SJSA1 (cell line): ENCODE measurements at regions not wholly inside any gene's neighbourhood (a gene's known extent, or its start where the extent isn't known, plus 50 kb on each side); places are given as distances from the start of the nearest gene placed in this dataset.
A peak's percentile ranks its signal among the peaks of the same experiment; 100 is the strongest.

ENCODE experiments used
- DNase-seq, 2 experiments: peaks; one replicate each; pipeline ENCODE4 v3.0.0-alpha.2; 2015 to 2020; ENCODE audit warnings: low spot score in 2 of 2, low read depth in 1 of 2
- H3K27ac ChIP-seq: fragments of 250-450 bp; sonication (Bioruptor Pico); 2 replicates; pipeline ENCODE4 v1.5.1; 2020; ENCODE audit warnings: mild to moderate bottlenecking, moderate library complexity
- H3K27me3 ChIP-seq: fragments of 250-450 bp; sonication (Bioruptor Pico); replicated peaks from 2 replicates; pipeline ENCODE4 v1.5.1; 2020; ENCODE audit warnings: mild to moderate bottlenecking, moderate library complexity
- H3K36me3 ChIP-seq: fragments of 250-450 bp; sonication (Bioruptor Pico); 2 replicates; pipeline ENCODE4 v1.5.1; 2020; ENCODE audit warnings: mild to moderate bottlenecking
- H3K4me1 ChIP-seq: fragments of 250-450 bp; sonication (Bioruptor Pico); replicated peaks from 2 replicates; pipeline ENCODE4 v1.6.1; 2021; ENCODE audit warnings: mild to moderate bottlenecking
- H3K4me3 ChIP-seq: fragments of 250-450 bp; sonication (Bioruptor Pico); 2 replicates; pipeline ENCODE4 v1.5.1; 2020; ENCODE audit warnings: mild to moderate bottlenecking
- H3K9me3 ChIP-seq: fragments of 250-450 bp; sonication (Bioruptor Pico); replicated peaks from 2 replicates; pipeline ENCODE4 v1.5.1; 2020; ENCODE audit warnings: mild to moderate bottlenecking

DNA sequence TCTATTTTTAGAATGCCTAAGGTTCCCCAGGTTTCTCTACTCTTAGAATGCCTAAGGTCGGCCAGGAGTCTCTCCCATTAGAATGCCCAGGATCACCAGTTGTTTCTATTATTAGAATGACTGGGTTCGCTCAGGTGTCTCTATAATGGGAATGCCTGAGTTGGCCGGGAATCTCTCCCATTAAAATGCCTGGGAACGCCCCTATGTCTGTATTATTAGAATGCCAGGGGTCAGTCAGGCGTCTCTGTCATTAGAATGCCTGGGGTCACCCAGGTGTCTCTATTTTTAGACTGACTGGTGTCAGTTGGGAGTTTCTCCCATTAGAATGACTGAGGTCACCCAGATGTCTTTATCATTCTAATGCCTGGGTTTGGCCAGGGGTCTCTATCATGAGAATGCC, 2252.5 kb downstream of the TP53TG3F start:
- H3K36me3 ChIP-seq: no peaks in the 10 kb centered on the region
- no peaks in the 10 kb centered on the region for H3K27me3 ChIP-seq
- no peaks in the 10 kb centered on the region; the same call in 1 of the 2 replicates for H3K9me3 ChIP-seq
- no peak for DNase-seq
- no peaks in the 10 kb centered on the region for H3K4me1 ChIP-seq
- no peak overlapping the region for H3K27ac ChIP-seq
- H3K4me3 ChIP-seq: no peak overlapping the region

- peak in 1 of 2 experiments; percentile 5 for DNase-seq
- no peaks in the 10 kb centered on the region for H3K4me1 ChIP-seq
- H3K4me3 ChIP-seq: no peak overlapping the region
- no peaks in the 10 kb centered on the region for H3K27me3 ChIP-seq
- H3K9me3 ChIP-seq: no peaks in the 10 kb centered on the region; the same call in 1 of the 2 replicates
- no peaks in the 10 kb centered on the region for H3K36me3 ChIP-seq
- H3K27ac ChIP-seq: no peak overlapping the region
These were observed 2254.6 kb downstream of the TP53TG3F start for GRCh38 chr16:35713762-35714650.

DNA sequence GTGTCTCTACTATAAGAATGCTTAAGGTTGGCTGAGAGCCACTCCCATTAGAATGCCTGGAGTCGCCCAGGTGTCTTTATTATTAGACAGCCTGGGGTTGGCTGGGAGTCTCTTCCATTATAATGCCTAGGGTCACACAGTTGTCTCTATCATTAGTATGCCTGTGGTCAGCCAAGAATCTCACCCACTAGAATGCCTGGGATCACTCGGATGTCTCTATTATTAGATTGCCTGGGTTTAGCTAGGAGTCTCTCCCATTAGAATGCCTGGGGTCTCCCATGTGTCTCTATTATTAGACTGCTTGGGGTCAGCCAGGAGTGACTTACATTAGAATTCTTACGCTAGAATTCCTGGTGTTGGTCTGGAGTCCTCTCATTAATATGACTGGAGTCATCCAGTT, 2255.3 kb downstream of the TP53TG3F start:
- H3K4me1 ChIP-seq: no peaks in the 10 kb centered on the region
- no peaks in the 10 kb centered on the region for H3K27me3 ChIP-seq
- H3K4me3 ChIP-seq: no peak overlapping the region
- no peaks in the 10 kb centered on the region for H3K36me3 ChIP-seq
- no peaks in the 10 kb centered on the region for H3K9me3 ChIP-seq
- no peak overlapping the region for H3K27ac ChIP-seq
- DNase-seq: peak in 1 of 2 experiments; percentile 12

GRCh38 chr16:35724551-35724950, 2265.1 kb downstream of the TP53TG3F start:
- Histone ChIP-seq H3K36me3 (no peaks in the 10 kb centered on the region), H3K4me3 (no peak overlapping the region), H3K27ac (no peak overlapping the region), H3K9me3 (no peaks in the 10 kb centered on the region), H3K4me1 (no peaks in the 10 kb centered on the region), H3K27me3 (no peaks in the 10 kb centered on the region)
- no peak for DNase-seq

DNA sequence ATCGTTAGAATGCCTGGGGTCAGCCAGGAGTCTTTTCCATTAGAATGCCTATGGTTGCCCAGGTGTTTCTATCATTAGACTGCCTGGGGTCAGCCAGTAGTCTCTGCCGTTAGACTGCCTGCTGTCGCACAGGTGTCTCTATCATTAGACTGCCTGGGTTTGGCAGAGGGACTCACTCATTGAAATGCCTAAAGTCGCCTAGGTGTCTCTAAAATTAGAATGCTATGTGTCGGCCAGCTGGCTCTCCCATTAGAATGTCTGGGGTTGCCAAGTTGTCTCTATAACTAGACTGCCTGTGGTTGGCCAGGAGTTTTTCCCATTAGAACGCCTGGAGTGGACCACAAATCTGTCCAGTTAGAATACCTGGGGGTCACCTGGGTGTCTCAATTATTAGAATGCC, 2266.5 kb downstream of the TP53TG3F start:
- H3K27me3 ChIP-seq: no peaks in the 10 kb centered on the region
- H3K9me3 ChIP-seq: no peaks in the 10 kb centered on the region

DNA sequence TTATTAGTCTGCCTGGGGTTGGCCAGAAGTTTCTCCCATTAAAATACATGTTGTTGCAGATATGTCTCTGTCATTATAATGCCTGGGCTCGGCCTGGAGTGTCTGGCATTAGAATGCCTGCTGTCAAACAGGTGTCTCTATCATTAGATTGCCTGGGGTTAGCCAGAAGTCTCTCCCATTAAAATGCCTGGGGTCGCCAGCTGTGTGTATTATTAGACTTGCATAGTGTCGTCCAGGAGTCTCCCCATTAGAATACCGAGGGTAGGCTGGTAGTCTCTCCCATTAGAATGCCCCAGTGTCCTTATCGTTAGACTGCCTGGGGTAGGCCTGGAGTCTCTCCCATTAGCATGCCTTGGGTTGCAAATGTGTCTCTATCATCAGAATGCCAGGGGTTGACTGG, 2270.8 kb downstream of the TP53TG3F start:
- Histone ChIP-seq H3K4me1 (no peaks in the 10 kb centered on the region), H3K36me3 (no peaks in the 10 kb centered on the region), H3K27me3 (no peaks in the 10 kb centered on the region), H3K4me3 (no peak overlapping the region), H3K27ac (no peak overlapping the region), H3K9me3 (no peaks in the 10 kb centered on the region)
- DNase-seq: peak in 1 of 2 experiments; percentile 21

More for the DNA sequence above, 2266.5 kb downstream of the TP53TG3F start:
- Histone ChIP-seq H3K36me3 (no peaks in the 10 kb centered on the region), H3K4me1 (no peaks in the 10 kb centered on the region), H3K4me3 (no peak overlapping the region), H3K27ac (no peak overlapping the region)
- DNase-seq: peak in 1 of 2 experiments; percentile 3

DNA sequence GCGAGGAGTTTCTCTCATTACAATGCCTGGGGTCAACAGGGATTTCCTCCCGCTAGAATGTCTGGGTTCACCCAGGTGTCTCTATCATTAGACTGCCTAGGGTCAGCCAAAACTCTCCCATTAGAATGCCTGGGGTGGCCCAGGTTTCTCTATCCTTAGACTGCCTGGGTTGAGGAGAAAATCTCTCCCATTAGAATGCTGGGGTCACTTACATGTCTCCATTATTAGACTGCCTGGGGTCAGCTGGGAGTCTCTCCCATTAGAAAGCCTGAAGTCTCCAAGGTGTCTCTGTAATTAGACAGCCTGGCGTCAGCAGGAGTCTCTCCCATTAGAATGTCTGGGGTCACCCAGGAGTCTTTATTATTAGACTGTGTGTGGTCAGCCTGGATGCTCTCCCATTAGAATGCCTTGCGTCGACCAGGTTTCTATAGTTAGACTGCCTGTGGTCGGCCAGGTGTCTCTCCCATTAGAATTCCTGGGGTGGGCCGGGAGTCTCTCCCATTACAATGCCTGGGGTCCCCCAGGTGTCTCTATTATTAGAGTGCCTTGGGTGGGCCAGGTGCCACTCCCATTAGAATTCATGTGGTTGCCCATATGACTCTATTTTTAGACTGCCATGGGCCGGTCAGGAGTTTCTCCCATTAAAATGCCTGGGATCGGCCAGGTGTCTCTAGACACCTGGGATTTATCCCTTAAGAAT, 2272.1 kb downstream of the TP53TG3F start:
- H3K4me3 ChIP-seq: no peak overlapping the region
- H3K27ac ChIP-seq: no peak overlapping the region
- H3K27me3 ChIP-seq: no peaks in the 10 kb centered on the region
- H3K9me3 ChIP-seq: no peaks in the 10 kb centered on the region
- H3K4me1 ChIP-seq: no peaks in the 10 kb centered on the region
- DNase-seq: peak in 1 of 2 experiments; percentile 28
- no peaks in the 10 kb centered on the region for H3K36me3 ChIP-seq

DNA sequence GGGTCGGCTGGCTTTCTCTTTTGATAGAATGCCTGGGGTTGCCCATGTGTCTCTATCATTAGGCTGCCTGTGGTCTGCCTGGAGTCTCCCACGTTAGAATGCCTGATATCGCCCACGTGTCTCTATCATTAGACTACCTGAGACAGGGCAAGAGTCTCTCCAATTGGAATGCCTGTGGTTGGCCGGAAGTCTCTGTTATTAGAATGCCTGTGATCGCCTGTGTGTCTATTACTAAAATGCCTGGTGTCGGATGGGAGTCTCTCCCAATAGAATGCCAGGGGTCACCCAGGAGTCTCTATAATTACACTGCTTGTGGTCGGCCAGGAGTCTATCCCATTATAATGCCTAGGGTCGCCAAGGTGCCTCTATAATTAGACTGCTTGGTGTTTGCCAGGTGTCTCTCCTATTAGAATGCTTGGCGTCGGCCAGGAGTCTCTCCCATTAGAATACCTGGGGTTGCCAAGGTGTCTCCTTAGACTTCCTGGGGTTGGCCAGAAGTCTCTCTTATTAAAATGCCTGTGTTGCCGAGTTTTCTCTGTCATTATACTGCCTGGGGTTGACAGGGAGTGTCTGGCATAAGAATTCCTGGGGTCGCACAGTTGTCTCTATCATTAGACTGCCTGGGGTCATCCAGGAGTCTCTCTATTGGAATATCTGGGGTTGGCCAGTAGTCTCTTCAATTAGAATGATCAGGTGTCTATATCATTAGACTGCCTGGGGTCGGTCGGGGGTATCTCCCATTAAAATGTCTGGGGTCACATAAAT, 2272.8 kb downstream of the TP53TG3F start:
- no peaks in the 10 kb centered on the region; the same call in 1 of the 2 replicates for H3K9me3 ChIP-seq
- H3K4me3 ChIP-seq: no peak overlapping the region
- H3K36me3 ChIP-seq: no peaks in the 10 kb centered on the region
- no peaks in the 10 kb centered on the region for H3K27me3 ChIP-seq
- no peak overlapping the region for H3K27ac ChIP-seq
- DNase-seq: peak in 1 of 2 experiments; percentile 8
- no peaks in the 10 kb centered on the region for H3K4me1 ChIP-seq

DNA sequence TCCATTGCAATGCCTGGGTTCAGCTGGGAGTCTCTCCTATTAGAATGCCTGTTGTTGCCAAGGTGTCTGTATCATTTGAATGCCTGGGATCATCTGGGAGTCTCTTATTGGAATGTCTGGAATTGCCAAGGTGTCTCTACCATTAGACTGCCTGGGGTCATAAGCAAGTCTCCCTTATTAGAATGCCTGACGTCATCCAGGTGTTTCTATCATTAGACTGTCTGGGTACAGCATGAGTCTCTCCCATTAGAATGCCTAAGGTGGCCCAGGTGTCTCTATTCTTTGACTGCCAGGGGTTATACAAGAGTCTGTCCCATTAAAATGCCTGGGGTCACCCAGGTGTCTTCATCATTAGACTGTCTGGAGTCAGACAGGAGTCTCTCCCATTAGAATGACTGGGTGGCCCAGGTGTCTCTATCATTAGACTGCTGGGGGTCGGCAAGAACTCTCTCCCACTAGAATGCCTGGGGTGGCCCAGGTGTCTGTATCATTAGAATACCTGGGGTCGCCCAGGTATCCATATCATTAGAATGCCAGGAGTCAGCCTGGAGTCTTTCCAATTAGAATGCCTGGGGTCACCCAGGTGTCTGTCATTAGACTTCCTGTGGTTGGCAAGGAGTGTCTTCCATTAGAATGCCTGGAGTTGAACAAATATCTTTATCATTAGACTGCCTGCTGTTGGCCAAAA, 2274.0 kb downstream of the TP53TG3F start:
- H3K27me3 ChIP-seq: no peaks in the 10 kb centered on the region
- no peaks in the 10 kb centered on the region; the same call in 1 of the 2 replicates for H3K9me3 ChIP-seq
- DNase-seq: peak in 1 of 2 experiments; percentile 8
- no peak overlapping the region for H3K4me3 ChIP-seq
- H3K27ac ChIP-seq: no peak overlapping the region
- no peaks in the 10 kb centered on the region for H3K36me3 ChIP-seq
- no peaks in the 10 kb centered on the region for H3K4me1 ChIP-seq

GRCh38 chr16:35733971-35734702, 2274.7 kb downstream of the TP53TG3F start:
- Histone ChIP-seq H3K9me3 (no peaks in the 10 kb centered on the region; the same call in 1 of the 2 replicates), H3K4me1 (no peaks in the 10 kb centered on the region), H3K4me3 (no peak overlapping the region), H3K27ac (no peak overlapping the region), H3K36me3 (no peaks in the 10 kb centered on the region), H3K27me3 (no peaks in the 10 kb centered on the region)
- DNase-seq: peak in 1 of 2 experiments; percentile 30

DNA sequence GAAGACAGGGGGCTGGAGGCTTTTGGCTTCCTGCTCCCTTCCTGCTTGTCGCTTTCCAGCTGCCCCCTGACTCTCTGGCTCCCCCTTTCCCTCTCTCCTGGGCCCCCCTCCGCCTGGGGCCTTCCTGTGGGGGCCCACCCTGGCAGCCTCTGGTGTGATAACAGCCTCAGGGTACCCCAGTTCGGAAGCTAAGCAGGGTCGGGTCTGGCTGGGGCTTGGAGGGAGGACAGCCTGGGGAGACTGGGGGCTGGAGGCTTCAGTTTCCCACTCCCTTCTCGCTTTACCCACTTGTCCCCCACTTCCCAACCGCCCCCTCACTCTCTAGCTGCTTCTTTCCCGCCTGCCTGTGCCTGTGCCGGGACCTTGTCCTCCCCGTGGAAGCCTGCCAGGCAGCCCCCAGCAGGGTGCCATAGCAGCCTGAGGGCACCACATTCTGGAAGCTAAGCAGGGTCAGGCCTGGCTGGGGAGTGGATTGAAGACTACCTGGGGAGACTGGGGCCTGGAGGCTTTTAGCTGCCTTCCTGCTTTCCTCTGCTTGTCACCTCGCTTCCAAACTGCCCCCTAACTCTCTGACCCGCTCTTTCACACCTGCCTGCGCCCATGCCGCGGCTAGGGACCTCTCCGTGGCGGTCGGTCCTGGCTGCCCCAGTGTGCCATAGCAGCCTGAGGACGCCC, 2275.5 kb downstream of the TP53TG3F start:
- DNase-seq: peak in 1 of 2 experiments; percentile 36
- no peak overlapping the region for H3K27ac ChIP-seq
- H3K9me3 ChIP-seq: no peaks in the 10 kb centered on the region; the same call in 1 of the 2 replicates
- H3K27me3 ChIP-seq: no peaks in the 10 kb centered on the region
- H3K36me3 ChIP-seq: no peaks in the 10 kb centered on the region
- H3K4me3 ChIP-seq: no peak overlapping the region
- H3K4me1 ChIP-seq: no peaks in the 10 kb centered on the region
